GM12892 (cell line): ENCODE measurements at regions not wholly inside any gene's neighbourhood (a gene's known extent, or its start where the extent isn't known, plus 50 kb on each side); places are given as distances from the start of the nearest gene placed in this dataset.

Source experiments
- POLR2A ChIP-seq: IDR thresholded peaks from 2 replicates; pipeline ENCODE4 v1.6.1; 2011; ENCODE audit warnings: low read depth, low read length, control low read depth
- POLR2AphosphoS5 ChIP-seq: IDR thresholded peaks from 2 replicates; pipeline ENCODE4 v1.6.1; 2011; ENCODE audit warnings: low read depth, low read length, control low read depth

DNA sequence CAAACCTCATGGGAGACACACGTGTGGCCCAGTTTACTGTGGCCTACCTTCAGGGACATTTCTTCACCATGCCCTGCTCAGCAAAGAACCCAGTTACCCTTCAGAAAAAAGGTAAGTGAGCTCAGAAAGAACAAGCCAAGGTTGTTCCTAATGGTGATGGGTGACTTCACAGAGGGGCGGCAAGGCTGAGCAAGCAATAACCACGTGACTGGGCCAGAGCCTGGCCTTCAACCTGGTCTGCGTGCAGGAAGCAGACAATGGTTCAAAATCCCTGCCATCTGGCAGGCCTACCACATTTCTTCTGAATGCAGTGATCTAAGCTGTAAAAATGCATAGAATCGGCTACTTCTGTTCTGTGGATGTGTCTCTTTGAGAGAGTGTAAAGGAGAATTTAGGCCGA, 115.5 kb upstream of the CST7 start:
- TF ChIP-seq POLR2A (no peak), POLR2AphosphoS5 (no peak)
